ENCODE measurements at regions not wholly inside any gene's neighbourhood (a gene's known extent, or its start where the extent isn't known, plus 50 kb on each side); places are given as distances from the start of the nearest gene placed in this dataset.

GRCh38 chr3:72698154-72698917, 149.9 kb downstream of the SHQ1 start:
- TF ChIP-seq SIN3A (IDR thresholded peaks at IDR 0.05; ENCODE audit: borderline replicate concordance, insufficient read depth, low read depth, low read length), result no peak
- no peak for TF ChIP-seq CTCF (IDR thresholded peaks at IDR 0.05)
- no peak for TF ChIP-seq POLR2AphosphoS5 (IDR thresholded peaks at IDR 0.05; ENCODE audit: low read depth, low read length)
- TF ChIP-seq REST (IDR thresholded peaks at IDR 0.05; ENCODE audit: insufficient read depth in 1 of 2, low read depth in 2 of 2, low read length in 1 of 2), result no peak
- no peak for TF ChIP-seq TCF7L2 (IDR thresholded peaks at IDR 0.05; ENCODE audit: low read depth, low read length)
- Histone ChIP-seq H3K27ac (ENCODE audit: low read length) (no peak overlapping the region), H3K9me3 (ENCODE audit: control insufficient read depth, insufficient read depth, low read depth, low read length) (no peaks in the 10 kb centered on the region), H3K27me3 (ENCODE audit: control insufficient read depth, insufficient read depth, low read length) (no peaks in the 10 kb centered on the region), H3K36me3 (ENCODE audit: control insufficient read depth, insufficient read depth, low read length) (no peaks in the 10 kb centered on the region), H3K4me1 (ENCODE audit: control insufficient read depth, insufficient read depth, low read length) (no peaks in the 10 kb centered on the region), H3K4me3 (ENCODE audit: low read depth in 2 of 2, low read length in 2 of 2) (no peak overlapping the region)
- in situ Hi-C loops (cut with HindIII; ENCODE audit: low pct_unique_long_range_greater_than_20kb, low sequenced_read_pairs), result no loop called here
- no peak for DNase-seq (ENCODE audit: low read depth, low spot score)
- ATAC-seq, result no peak
- POLR2A ChIA-PET, result no interaction called here
- BruUV-seq (replicated peaks), result no TSS peak
- CTCF ChIA-PET, result no interaction called here
- intact Hi-C loops (cut with micrococcal nuclease; ENCODE audit: unreplicated experiment), result no loop called here

GRCh38 chr3:72697717-72698116, 150.5 kb downstream of the SHQ1 start:
- no peak for ATAC-seq
- no TSS peak for BruUV-seq (replicated peaks)
- H3K27ac ChIP-seq (ENCODE audit: low read length), result no peak overlapping the region
- no peak overlapping the region for H3K4me3 ChIP-seq (ENCODE audit: low read depth in 2 of 2, low read length in 2 of 2)
- intact Hi-C loops (cut with micrococcal nuclease; ENCODE audit: unreplicated experiment), result no loop called here
- POLR2A ChIA-PET, result no interaction called here
- no peaks in the 10 kb centered on the region for H3K9me3 ChIP-seq (ENCODE audit: control insufficient read depth, insufficient read depth, low read depth, low read length)
- H3K27me3 ChIP-seq (ENCODE audit: control insufficient read depth, insufficient read depth, low read length), result no peaks in the 10 kb centered on the region
- H3K36me3 ChIP-seq (ENCODE audit: control insufficient read depth, insufficient read depth, low read length), result no peaks in the 10 kb centered on the region
- TF ChIP-seq TCF7L2 (IDR thresholded peaks at IDR 0.05; ENCODE audit: low read depth, low read length) (no peak), CTCF (IDR thresholded peaks at IDR 0.05) (no peak), REST (IDR thresholded peaks at IDR 0.05; ENCODE audit: insufficient read depth in 1 of 2, low read depth in 2 of 2, low read length in 1 of 2) (no peak), POLR2AphosphoS5 (IDR thresholded peaks at IDR 0.05; ENCODE audit: low read depth, low read length) (no peak), SIN3A (IDR thresholded peaks at IDR 0.05; ENCODE audit: borderline replicate concordance, insufficient read depth, low read depth, low read length) (no peak)
- CTCF ChIA-PET, result interaction anchor here (0.6 kb wide), 1 partner anchor 388 kb away, joined by 3 read pairs; no protein-coding TSS in a partner anchor
- in situ Hi-C loops (cut with HindIII; ENCODE audit: low pct_unique_long_range_greater_than_20kb, low sequenced_read_pairs), result no loop called here
- no peaks in the 10 kb centered on the region for H3K4me1 ChIP-seq (ENCODE audit: control insufficient read depth, insufficient read depth, low read length)
- no peak for DNase-seq (ENCODE audit: low read depth, low spot score)
